Thyroid gland (tissue), 4 donors: ENCODE measurements at regions not wholly inside any gene's neighbourhood (a gene's known extent, or its start where the extent isn't known, plus 50 kb on each side); places are given as distances from the start of the nearest gene placed in this dataset.
A peak's percentile ranks its signal among the peaks of the same experiment; 100 is the strongest.

Source experiments
- DNase-seq, 2 donors: peaks; one replicate each; pipeline ENCODE4 v3.0.0-alpha.2; 2019
- H3K27ac ChIP-seq, 3 donors: fragments of 200-600 bp; sonication (generic); 1 replicate in 2 of 3; 2 replicates in 1 of 3; pipeline ENCODE4 v1.5.1; 2016 to 2019; ENCODE audit warnings: mild to moderate bottlenecking in 1 of 3, moderate library complexity in 1 of 3
- H3K27me3 ChIP-seq: fragments of 200-600 bp; sonication (generic); one replicate; pipeline ENCODE4 v1.5.1; 2019
- H3K36me3 ChIP-seq, 2 donors: fragments of 200-600 bp; sonication (generic); one replicate each; pipeline ENCODE4 v1.5.1; 2016 to 2019
- H3K4me1 ChIP-seq, 2 donors: fragments of 200-600 bp; sonication (generic); one replicate each; pipeline ENCODE4 v1.5.1; 2017 to 2019
- H3K4me3 ChIP-seq, 3 donors: fragments of 200-600 bp; sonication (generic); replicated peaks in 1 of 3; 1 replicate in 2 of 3; 2 replicates in 1 of 3; pipeline ENCODE4 v1.5.1; 2016; ENCODE audit warnings: mild to moderate bottlenecking in 1 of 3
- H3K9me3 ChIP-seq: fragments of 200-600 bp; sonication (generic); one replicate; pipeline ENCODE4 v1.5.1; 2017
- CTCF ChIP-seq, 6 experiments: fragments of 200-600 bp in 3 of 6; fragments of 450-650 bp in 3 of 6; sonication (generic) in 3 of 6; IDR thresholded peaks; one replicate each; pipeline ENCODE4 v1.5.1; 2016 to 2019; ENCODE audit warnings: antibody characterized with exemption in 6 of 6, mild to moderate bottlenecking in 2 of 6, inconsistent platforms in 1 of 6, moderate library complexity in 1 of 6
- POLR2A ChIP-seq, 2 donors: fragments of 450-650 bp; IDR thresholded peaks; one replicate each; pipeline ENCODE4 v1.6.1; 2017; ENCODE audit warnings: antibody characterized with exemption in 2 of 2, mild to moderate bottlenecking in 2 of 2, moderate library complexity in 1 of 2
- WGBS, 2 donors: methylation state at CpG; one replicate each; pipeline ENCODE4 v1.1.5; 2017; 5-methylcytosine and 5-hydroxymethylcytosine counted together
- intact Hi-C: fragments of 100-400 bp; cut with DNase I; formaldehyde crosslinking; loops from one replicate; pipeline ENCODE4 v1.15.1; 2023

DNA sequence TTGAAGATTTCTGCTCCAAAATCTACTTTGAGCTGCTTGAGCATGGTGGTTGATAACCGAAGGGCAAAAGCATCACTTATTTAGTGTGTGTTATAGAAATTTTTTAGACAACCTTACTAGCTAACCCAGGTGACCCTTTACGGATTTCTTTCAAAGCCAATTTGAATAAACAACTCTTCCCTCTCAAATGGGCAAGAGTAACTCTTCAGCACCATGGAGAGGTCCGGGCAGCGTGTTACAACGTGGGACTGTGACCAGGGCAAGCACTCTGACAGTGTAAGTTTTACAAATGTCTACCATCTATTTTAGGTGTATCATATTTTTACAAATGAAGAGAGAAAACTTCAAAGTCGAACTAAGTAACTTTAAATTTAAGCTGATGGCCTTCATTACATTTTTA, 471.8 kb downstream of the MFSD1 start:
- WGBS, 2 donors = 7 to 8% methylated on average over 6 of the region's 6 CpGs
- Histone ChIP-seq H3K27ac (no peak overlapping the region), H3K9me3 (no peaks in the 10 kb centered on the region), H3K36me3 (no peaks in the 10 kb centered on the region), H3K27me3 (no peaks in the 10 kb centered on the region), H3K4me1 (no peaks in the 10 kb centered on the region), H3K4me3 (no peak overlapping the region)
- TF ChIP-seq POLR2A (IDR thresholded peaks at IDR 0.05) (no peak), CTCF (IDR thresholded peaks at IDR 0.05) (no peak)
- intact Hi-C loops = no loop called here
- DNase-seq = peak; percentile 8 to 56

GRCh38 chr3:159275741-159276140, 473.9 kb downstream of the MFSD1 start:
- no peak overlapping the region for H3K4me3 ChIP-seq
- H3K27me3 ChIP-seq = no peaks in the 10 kb centered on the region
- H3K27ac ChIP-seq = no peak overlapping the region
- DNase-seq = no peak
- H3K4me1 ChIP-seq = no peaks in the 10 kb centered on the region
- no peak for TF ChIP-seq POLR2A (IDR thresholded peaks at IDR 0.05)
- TF ChIP-seq CTCF (IDR thresholded peaks at IDR 0.05) = no peak
- intact Hi-C loops = no loop called here
- 67 to 74% methylated on average over 1 of the region's 1 CpG for WGBS, 2 donors
- no peaks in the 10 kb centered on the region for H3K9me3 ChIP-seq
- no peaks in the 10 kb centered on the region for H3K36me3 ChIP-seq

DNA sequence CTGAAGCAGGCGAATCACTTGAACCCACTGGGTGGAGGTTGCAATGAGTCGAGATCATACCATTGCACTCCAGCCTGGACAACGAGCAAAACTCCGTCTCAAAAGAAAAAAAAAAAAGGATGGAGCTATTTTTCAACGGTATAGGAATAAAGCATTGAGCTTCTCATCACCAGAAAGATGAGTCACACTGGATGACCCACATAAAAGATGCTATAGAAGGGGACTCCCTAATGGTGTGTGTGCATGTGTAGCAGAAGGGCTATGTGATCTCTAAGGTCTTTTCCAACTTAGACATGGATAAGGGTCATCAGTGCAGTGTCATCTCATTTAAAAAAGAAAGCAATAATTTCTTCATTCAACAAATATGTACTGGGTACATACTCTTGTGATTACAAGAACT, 476.0 kb downstream of the MFSD1 start:
- no peak for DNase-seq
- H3K27ac ChIP-seq = no peak overlapping the region
- no peaks in the 10 kb centered on the region for H3K36me3 ChIP-seq
- intact Hi-C loops = no loop called here
- H3K4me3 ChIP-seq = no peak overlapping the region
- no peaks in the 10 kb centered on the region for H3K27me3 ChIP-seq
- no peak for TF ChIP-seq CTCF (IDR thresholded peaks at IDR 0.05)
- TF ChIP-seq POLR2A (IDR thresholded peaks at IDR 0.05) = no peak
- WGBS, 2 donors = 78 to 79% methylated on average over 5 of the region's 5 CpGs
- H3K4me1 ChIP-seq = no peaks in the 10 kb centered on the region
- no peaks in the 10 kb centered on the region for H3K9me3 ChIP-seq

DNA sequence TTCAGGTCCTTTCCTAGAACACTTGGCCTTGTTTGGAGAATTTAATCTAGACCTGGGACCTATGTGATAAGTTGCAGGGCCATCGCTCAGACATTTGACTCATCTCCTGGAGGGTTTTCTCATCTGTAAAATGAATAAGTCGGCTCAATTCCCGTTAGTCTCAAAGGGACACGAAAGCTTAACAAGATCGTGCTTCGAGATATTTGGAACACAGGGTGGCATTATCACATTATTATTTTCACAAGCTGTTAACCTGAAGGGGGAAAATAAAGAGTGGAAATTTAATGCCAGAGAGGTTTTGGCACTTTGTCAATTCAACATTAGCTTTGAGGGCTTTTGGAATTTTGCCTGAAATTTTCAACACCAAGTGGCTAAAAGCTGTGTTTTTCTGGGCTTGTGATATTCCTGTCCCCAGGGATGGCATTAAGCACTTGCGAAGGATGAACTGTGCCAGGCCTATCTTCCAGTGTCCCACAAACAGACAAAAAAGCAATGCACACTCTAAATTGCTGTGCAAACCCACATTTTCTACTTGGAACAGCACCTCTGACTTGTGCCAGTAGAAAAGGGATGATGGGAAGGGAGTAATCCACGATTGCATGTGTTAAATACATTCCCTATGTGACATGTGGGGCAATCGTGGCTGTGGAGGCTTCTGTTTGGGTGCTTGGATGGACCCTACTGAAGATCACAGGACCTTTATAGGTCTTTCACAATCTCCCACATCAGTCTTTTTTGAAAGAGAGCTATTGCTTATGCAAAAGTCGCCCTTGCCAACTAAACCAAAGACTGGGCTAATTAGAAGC, 478.7 kb downstream of the MFSD1 start:
- TF ChIP-seq POLR2A (IDR thresholded peaks at IDR 0.05) = no peak
- TF ChIP-seq CTCF (IDR thresholded peaks at IDR 0.05) = no peak
- no peak for DNase-seq
- no peaks in the 10 kb centered on the region for H3K27me3 ChIP-seq
- H3K36me3 ChIP-seq = no peaks in the 10 kb centered on the region
- H3K4me3 ChIP-seq = no peak overlapping the region
- H3K9me3 ChIP-seq = no peaks in the 10 kb centered on the region
- intact Hi-C loops = no loop called here
- H3K27ac ChIP-seq = no peak overlapping the region
- 64 to 69% methylated on average over 10 of the region's 10 CpGs for WGBS, 2 donors
- no peaks in the 10 kb centered on the region for H3K4me1 ChIP-seq

DNA sequence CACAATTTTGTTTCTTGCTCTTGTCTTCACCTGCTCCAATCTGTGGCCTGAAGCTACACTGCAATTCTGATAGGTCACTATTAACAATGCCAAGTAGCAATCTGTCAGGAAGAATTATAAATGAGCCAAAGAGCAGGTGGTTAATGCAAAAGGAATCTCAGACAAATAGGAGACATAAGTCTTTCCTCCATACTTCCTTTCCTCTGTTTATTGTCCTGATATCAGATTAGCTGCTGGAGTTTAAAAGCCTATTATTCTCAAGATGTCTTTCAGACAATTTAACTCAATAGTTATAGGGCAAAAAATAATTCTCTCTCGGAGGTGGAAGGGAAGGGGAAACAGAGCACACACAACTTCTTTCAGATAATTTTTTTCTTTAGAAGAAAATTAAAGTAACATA, 491.6 kb downstream of the MFSD1 start:
- Histone ChIP-seq H3K4me1 (no peaks in the 10 kb centered on the region), H3K36me3 (no peaks in the 10 kb centered on the region), H3K9me3 (no peaks in the 10 kb centered on the region), H3K27ac (no peak overlapping the region), H3K27me3 (no peaks in the 10 kb centered on the region), H3K4me3 (no peak overlapping the region)
- no peak for TF ChIP-seq POLR2A (IDR thresholded peaks at IDR 0.05)
- no peak for TF ChIP-seq CTCF (IDR thresholded peaks at IDR 0.05)
- 71 to 79% methylated on average over 1 of the region's 1 CpG for WGBS, 2 donors
- intact Hi-C loops = no loop called here
- DNase-seq = no peak
